HG02885 (cell line): ENCODE measurements at regions not wholly inside any gene's neighbourhood (a gene's known extent, or its start where the extent isn't known, plus 50 kb on each side); places are given as distances from the start of the nearest gene placed in this dataset.

Source experiments
- ATAC-seq: cut with Tn5 transposase; IDR thresholded peaks from one replicate; pipeline ENCODE4 v1.9.1; 2021; ENCODE audit warnings: mild to moderate bottlenecking; ENCODE audit not compliant: unreplicated experiment, poor library complexity

DNA sequence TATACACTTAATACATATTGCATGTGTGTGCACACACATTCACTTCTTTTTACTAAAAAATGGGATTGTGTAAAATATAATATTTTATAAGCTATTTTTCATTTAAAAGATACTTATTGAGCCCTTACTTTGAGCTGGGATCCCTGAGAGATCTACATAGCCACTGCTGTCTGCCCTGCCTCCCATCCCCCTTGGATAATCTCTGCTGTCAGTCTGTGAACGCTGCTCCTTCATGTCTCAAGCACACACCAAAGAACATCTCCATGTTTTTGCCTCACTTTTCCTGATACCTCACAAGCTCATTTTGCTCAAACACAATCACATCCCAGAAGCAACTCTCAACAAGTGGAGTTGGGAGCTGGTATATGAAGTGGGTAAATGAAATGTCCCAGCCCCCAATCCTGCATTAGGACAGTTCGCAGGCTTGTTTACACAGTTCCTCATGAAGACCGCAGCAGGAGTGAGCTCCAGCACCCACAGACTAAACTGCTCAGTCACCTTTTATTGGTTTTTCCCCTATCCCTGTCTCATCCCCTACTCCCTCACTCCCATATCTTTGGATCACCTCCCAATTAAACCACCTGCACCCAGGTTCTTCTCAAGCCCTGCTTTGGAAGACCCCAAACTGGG is 108.3 kb upstream of the FRY start:
- ATAC-seq, result no peak

DNA sequence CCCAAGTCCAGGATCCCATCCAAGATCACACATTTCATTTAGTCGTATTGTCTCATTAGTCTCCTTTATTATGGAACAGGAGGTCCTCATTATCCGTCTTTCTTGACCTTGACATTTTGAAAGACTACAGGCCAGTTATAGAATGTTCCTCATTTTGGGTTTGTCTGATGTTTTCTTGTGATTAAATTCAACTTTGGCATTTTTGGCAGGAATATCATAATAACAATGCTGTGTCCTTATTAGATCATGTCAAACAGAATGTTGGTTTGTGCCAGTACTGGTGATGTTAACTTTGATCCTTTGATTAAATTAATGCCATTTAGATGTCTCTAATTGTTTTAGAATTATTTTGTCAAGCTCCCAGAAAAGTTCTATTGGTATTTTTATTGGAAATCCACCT is 106.5 kb upstream of the FRY start:
- no peak for ATAC-seq

- ATAC-seq, result no peak
These were observed 104.3 kb upstream of the FRY start for GRCh38 chr13:31927219-31927653.

- ATAC-seq, result no peak
These were observed 102.4 kb upstream of the FRY start for GRCh38 chr13:31929031-31929770.

DNA sequence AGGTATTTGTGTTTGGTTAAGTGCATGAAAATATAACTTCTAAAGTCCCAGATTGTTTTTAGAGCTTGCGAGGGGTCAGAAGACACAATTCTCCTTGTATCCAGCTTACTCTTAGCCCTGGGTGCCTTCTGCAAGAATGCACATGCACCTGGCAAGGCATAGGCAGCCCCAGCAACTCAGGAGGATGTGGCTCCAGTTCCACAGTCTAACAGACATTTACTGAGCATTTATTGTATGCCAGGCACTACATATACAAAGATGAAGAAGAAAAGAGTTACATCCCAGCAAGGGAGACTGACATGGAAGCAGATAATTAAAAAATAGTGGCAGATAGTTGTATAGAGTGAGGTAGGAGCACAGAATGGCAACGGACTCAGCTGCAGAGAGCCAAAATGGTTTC is 101.1 kb upstream of the FRY start:
- ATAC-seq, result peak; percentile 46

- ATAC-seq, result peak; percentile 99
These were observed 100.6 kb upstream of the FRY start for GRCh38 chr13:31930901-31931522.

GRCh38 chr13:31937436-31937835 is 94.1 kb upstream of the FRY start:
- no peak for ATAC-seq

DNA sequence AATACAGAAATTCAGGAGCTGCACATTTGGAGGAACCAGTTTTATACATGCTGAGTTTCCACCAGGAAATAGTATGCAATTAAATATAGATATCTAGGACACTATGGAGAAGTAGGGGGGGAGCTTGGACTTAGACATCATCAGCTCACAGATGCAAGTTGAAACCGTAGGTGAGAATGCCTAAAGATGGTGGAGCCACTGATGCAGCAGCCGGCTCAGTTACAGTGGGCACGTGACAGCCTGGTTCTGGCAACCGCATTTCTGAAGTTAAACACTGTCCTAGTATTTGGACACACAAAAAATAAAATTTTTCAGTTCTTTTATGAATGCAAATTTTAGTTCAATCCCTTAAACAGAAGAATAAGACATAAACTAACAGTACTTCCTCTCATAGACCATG is 91.5 kb upstream of the FRY start:
- ATAC-seq, result no peak

DNA sequence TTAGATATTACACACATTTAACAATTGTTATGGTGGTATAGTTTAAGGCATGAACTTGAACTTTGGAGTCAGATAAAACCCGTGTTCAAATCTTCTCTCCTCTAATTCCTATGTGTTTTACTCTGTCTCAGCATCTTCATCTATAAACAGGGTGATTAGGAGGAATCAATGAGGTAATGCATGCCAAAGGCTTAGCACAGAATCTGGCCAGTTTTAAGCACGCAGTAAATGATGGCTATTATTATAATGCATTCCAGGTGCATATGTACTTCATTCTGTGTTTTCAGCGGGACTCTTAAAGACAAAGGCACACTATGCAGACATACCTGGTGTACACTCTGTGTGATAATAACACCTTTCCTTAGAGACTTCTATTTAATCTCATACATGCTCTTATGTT is 88.0 kb upstream of the FRY start:
- ATAC-seq, result no peak

DNA sequence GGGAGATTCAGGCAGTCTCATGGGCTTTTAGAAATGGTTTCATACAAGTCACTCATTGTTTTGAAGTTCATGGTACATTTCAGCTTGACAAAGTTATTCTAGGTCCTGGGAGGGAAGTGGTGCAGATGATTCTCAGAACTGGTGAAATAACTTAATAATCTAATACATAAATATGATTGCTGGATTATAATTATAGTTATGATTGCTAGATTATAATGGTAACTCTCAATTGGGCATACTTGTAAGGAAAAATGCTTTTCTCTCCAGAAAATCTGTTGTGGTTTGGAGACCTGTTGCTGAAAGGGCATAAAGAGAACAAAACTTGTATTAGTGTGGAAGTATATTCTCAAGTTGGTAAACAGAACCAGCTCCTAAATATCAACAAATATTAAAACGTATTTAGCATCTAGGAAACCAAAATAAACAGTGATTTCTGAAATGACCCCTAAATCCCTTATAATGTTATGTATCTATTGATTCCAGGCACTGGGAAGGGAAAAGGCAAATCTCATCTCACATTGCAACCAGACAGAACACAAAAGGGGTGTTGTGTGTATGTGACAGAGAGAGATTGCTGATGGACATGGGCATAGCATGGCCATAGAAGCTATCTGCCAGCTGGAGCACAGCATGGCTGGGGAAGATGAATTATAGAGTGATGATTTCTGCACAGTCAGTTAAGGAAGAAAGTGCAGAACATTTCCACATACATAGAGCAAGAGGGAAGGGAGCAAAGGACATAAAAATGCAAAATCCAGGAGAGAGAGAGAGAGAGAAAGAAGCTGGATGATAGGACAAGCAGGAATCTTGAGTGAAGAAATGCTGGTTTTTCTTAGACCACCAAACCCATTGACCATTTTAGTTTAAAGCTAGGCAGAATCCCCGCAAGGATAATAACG is 87.1 kb upstream of the FRY start:
- ATAC-seq, result no peak

DNA sequence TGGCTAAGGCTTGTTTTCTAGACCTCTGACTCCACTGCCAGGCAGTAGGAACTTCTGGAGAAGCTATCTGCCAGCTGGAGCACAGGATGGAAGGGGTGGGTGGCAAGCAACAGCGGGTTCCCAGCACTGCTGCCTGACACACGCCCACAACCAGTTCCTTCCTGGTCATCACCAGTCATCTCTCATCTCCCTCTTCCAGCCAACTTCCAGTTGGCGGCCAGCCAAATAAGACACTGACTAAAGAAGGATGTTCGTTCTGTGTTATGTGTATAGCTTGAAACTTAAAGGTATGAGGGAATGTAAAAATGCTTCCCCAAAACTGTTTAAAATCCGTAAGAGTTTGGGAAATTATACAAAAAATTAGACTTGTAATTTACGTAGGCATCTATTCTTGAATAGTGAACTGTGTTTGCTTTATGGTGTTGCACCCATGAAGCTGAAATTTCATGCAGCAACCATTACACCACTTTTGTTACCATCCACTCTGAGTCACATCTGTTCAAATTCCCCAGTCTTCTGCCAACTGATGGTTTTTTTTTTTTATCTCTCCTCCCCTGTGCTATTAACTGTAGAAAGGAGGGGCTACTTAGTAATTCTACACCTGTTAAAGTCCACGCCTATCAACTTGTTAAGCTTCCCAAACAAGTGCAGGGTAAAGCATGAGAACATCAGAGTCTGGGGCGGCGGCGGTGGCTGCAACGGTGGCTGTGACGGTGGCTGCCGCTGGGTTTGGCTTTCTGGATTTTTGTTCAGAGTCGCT is 86.2 kb upstream of the FRY start:
- no peak for ATAC-seq

DNA sequence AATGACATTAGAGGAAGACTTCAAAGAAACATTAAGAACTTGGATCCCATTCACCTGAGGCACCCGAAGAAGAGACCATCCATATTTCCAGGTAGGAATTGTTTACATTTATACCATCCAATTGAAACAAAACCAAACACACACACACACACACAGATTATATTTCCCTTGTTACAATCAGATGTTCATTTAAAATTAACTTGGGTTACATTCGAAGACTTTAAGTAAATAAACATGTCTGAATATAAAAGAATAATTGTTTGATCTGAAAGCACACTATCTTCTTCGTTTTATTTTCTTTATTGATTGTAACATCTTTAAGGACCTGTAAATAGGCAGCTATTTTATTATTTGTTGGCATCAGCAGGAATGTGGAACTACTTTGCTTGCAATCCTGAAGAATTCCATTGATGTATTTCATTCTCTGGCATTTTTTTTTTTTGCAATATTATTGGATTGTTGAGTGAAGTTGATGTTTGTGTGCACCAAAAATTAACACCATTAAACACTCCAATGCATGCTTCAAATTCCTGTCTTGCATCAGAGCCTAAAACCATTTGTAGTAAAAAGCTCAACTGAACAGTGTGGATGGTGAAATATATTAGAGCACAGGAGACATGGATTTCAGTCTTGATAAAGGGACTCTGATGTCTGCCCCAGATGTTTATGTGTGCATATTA is 85.3 kb upstream of the FRY start:
- ATAC-seq, result no peak

- no peak for ATAC-seq
These were observed 84.5 kb upstream of the FRY start for GRCh38 chr13:31947105-31947504.

DNA sequence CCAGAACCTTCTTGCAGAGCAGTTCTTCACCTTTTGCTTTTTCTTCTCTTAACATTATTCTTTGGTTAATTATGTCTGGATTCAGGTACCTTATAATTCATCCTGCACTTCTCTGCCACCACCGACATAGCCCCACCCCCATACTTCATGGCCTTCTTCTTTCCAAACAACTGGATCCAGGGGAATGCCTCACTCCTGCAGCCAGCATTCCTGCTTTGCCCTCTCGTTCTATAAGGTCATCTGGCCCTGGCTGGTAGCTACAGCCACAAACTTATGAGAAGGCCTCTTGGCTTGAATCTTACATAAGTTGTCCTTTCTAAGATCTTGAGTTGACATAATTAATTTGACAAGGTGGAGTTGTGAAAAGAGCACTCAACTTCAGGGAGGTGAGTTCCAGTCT is 84.1 kb upstream of the FRY start:
- ATAC-seq, result no peak

DNA sequence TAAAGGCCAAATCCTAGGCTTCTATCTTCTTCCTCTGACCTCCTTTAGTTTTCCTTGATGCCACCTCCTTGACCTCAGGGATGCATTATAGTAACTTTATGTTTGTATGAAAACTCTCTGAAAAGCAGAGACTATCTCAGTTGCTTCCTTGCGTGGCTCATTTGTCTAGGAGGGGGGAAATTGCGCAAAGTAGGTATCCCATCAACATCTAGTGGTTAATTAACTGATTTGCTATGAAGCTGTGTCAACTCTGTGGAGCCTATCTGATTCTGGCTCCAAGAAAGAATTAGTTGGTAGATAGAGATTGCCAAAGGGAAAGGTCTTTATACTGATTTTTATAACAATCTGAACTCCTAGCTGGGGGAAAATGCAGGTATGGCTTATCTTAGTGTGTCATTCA is 82.1 kb upstream of the FRY start:
- no peak for ATAC-seq

DNA sequence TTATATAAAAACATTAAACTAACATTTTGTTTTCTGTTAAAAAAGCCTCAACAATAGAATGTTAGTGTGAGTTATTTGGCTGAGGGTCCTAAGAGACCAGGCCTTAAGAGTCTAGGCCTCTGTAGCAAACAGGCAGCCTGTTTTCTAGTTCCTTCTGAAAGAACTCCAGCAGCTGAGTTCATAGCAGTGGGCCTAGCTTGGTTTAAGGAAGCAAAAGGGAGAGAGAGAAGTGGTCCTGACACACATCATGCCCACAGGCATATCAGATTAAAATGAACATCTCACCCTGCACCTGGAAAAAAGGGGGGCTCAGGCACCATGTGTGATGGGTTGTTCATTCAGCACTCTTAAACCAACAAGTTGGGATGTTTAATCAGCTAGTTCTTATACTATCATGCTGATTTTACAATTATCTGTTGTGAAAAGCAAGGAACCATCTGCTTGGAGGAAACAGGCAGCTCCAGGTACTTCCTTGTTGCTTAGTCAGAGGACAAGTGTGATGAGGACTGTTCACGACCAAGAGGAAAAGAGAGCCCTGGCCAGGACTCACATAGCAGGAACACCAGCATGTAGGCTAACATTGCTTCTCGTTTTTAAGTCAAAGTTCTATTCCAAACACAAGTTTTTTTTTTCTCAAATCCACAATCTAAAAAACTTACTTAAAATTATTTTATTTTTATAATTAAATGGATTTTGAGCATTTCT is 81.3 kb upstream of the FRY start:
- ATAC-seq, result no peak

DNA sequence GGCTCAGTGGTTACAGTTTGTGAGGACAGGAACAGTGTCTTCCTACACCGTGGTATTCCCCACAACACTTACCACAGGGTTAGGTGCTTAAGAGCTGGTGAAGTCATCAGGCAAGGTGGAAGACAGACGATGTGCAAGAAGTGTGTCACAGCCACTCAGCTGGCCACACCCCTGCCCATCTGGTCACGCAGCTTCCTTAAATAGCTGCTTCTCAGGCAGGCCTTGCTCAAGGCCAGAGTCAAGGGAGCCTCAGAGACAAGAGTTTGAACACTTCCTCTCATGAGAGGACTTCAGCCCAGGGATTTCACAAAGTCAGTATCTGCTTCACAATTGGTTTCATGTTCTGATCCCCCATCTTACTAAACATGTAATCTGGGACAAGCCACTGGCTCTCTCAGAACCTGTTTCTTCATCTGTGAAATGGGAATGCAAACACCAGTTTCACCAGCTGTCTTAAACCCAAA is 80.3 kb upstream of the FRY start:
- peak; percentile 97 for ATAC-seq

- ATAC-seq, result no peak
These were observed 78.8 kb upstream of the FRY start for GRCh38 chr13:31952641-31953380.
